GM12878 (cell line): ENCODE measurements at regions not wholly inside any gene's neighbourhood (a gene's known extent, or its start where the extent isn't known, plus 50 kb on each side); places are given as distances from the start of the nearest gene placed in this dataset.

Source experiments
- ATAC-seq: fragments of 200-7000 bp; cut with Tn5 transposase; 3 replicates; pipeline ENCODE4 v1.9.1; 2020; ENCODE audit warnings: mild to moderate bottlenecking, moderate library complexity
- BruUV-seq: library from RNA; stranded (reverse); fragments of 400-500 nt; replicated peaks from 2 replicates; lab custom pipeline; 2021; lab: Mats Ljungman, UMichigan
- CTCF ChIA-PET: fragments of 300-600 bp; sonication (Branson Sonifier 250); formaldehyde crosslinking; extraction: SDS; loops from one replicate; lab custom pipeline; 2021; ENCODE audit warnings: inconsistent platforms; lab: Yijun Ruan, JAX
- POLR2A ChIA-PET: fragments of 350-600 bp; formaldehyde crosslinking; extraction: SDS; loops from one replicate; lab custom pipeline; 2021; ENCODE audit warnings: inconsistent platforms; lab: Charles Lee
- RAD21 ChIA-PET: fragments of 300-600 bp; sonication (Branson Sonifier 250); formaldehyde crosslinking; loops from one replicate; lab custom pipeline; 2023; ENCODE audit warnings: antibody characterized with exemption; ENCODE audit not compliant: unreplicated experiment; lab: Charles Lee
- SMC1A ChIA-PET: fragments of 300-600 bp; sonication (Branson Sonifier 250); formaldehyde crosslinking; loops from one replicate; lab custom pipeline; 2023; ENCODE audit not compliant: unreplicated experiment, uncharacterized antibody; lab: Charles Lee
- DNase-seq: peaks from one replicate; pipeline ENCODE4 v3.0.0-alpha.2; 2011; ENCODE audit warnings: low read depth, low spot score
- FAIRE-seq: peaks from 3 replicates; lab custom pipeline; 2011; peaks lifted over from hg19 to GRCh38; lab: Jason Lieb, UNC
- H2AFZ ChIP-seq: 2 replicates; pipeline ENCODE4 v1.6.0; 2011; ENCODE audit warnings: low read depth, low read length, control low read depth; ENCODE audit not compliant: control insufficient read depth
- H3K27ac ChIP-seq: 2 replicates; pipeline ENCODE4 v1.5.1; 2011; ENCODE audit warnings: control low read depth; ENCODE audit not compliant: control insufficient read depth, insufficient read depth
- H3K27me3 ChIP-seq, 2 experiments: replicated peaks in 1 of 2; 2 replicates each; pipeline versions ENCODE4 v1.6.0 to v1.6.1; 2011; ENCODE audit warnings: low read length in 1 of 2; ENCODE audit not compliant: control insufficient read depth in 2 of 2, insufficient read depth in 2 of 2
- H3K36me3 ChIP-seq, 2 experiments: 2 replicates each; pipeline ENCODE4 v1.5.1; 2011; ENCODE audit warnings: low read length in 1 of 2; ENCODE audit not compliant: control insufficient read depth in 2 of 2, insufficient read depth in 2 of 2
- H3K4me1 ChIP-seq: 2 replicates; pipeline ENCODE4 v1.6.1; 2011; ENCODE audit warnings: mild to moderate bottlenecking, low read length, moderate library complexity, mixed read lengths; ENCODE audit not compliant: control insufficient read depth, insufficient read depth
- H3K4me2 ChIP-seq: 2 replicates; pipeline ENCODE4 v1.6.0; 2011; ENCODE audit warnings: control low read depth; ENCODE audit not compliant: control insufficient read depth, insufficient read depth
- H3K4me3 ChIP-seq: fragments of 200-600 bp; sonication (generic); 2 replicates; pipeline ENCODE4 v1.5.1; 2016
- H3K79me2 ChIP-seq: 2 replicates; pipeline ENCODE4 v1.6.0; 2011; ENCODE audit warnings: low read length; ENCODE audit not compliant: control insufficient read depth, insufficient read depth
- H3K9ac ChIP-seq: 2 replicates; pipeline ENCODE4 v1.8.0; 2011; ENCODE audit warnings: low read length, control low read depth, mixed read lengths; ENCODE audit not compliant: control insufficient read depth, insufficient read depth
- H3K9me3 ChIP-seq: replicated peaks from 3 replicates; pipeline ENCODE4 v1.5.1; 2011; ENCODE audit warnings: mild to moderate bottlenecking, low read length; ENCODE audit not compliant: control insufficient read depth, insufficient read depth
- H4K20me1 ChIP-seq: 2 replicates; pipeline ENCODE4 v1.6.0; 2011; ENCODE audit not compliant: control insufficient read depth, insufficient read depth
- CBX3 ChIP-seq: fragments of 200-600 bp; sonication (generic); IDR thresholded peaks from 2 replicates; pipeline ENCODE4 v1.6.1; 2016; ENCODE audit warnings: low read depth, borderline replicate concordance
- CBX5 ChIP-seq: sonication (generic); IDR thresholded peaks from 2 replicates; pipeline ENCODE4 v1.6.1; 2016; ENCODE audit warnings: low read depth, moderate library complexity, mild to moderate bottlenecking, inconsistent platforms
- CREB1 ChIP-seq: IDR thresholded peaks from 2 replicates; pipeline ENCODE4 v1.6.1; 2012; ENCODE audit warnings: low read depth, mild to moderate bottlenecking, inconsistent platforms
- EGR1 ChIP-seq, 2 experiments: IDR thresholded peaks; 1 replicate in 1 of 2; 2 replicates in 1 of 2; pipeline ENCODE4 v1.6.1; 2011 to 2012; ENCODE audit warnings: low read depth in 2 of 2, low read length in 2 of 2, borderline replicate concordance in 1 of 2, mild to moderate bottlenecking in 1 of 2, moderate library complexity in 1 of 2
- JUNB ChIP-seq: IDR thresholded peaks from 2 replicates; pipeline ENCODE4 v1.6.1; 2016; ENCODE audit warnings: antibody characterized with exemption, mild to moderate bottlenecking
- KAT2A ChIP-seq: conservative IDR thresholded peaks from 2 replicates; pipeline ENCODE4 v1.6.1; 2011; ENCODE audit warnings: low read depth, low read length; ENCODE audit not compliant: control insufficient read depth
- MEF2B ChIP-seq: fragments of 450-650 bp; IDR thresholded peaks from 2 replicates; pipeline ENCODE4 v1.6.1; 2018; ENCODE audit warnings: mild to moderate bottlenecking, moderate library complexity; ENCODE audit not compliant: partially characterized antibody, poor library complexity, severe bottlenecking
- RAD21 ChIP-seq: IDR thresholded peaks from 2 replicates; pipeline ENCODE4 v1.6.1; 2011; ENCODE audit warnings: mild to moderate bottlenecking, low read depth, low read length, moderate library complexity; ENCODE audit not compliant: insufficient read depth
- SIN3A ChIP-seq: IDR thresholded peaks from 2 replicates; pipeline ENCODE4 v1.6.1; 2012; ENCODE audit warnings: low read depth, low read length, improper control_type of control experiment
- SIX5 ChIP-seq: IDR thresholded peaks from 2 replicates; pipeline ENCODE4 v1.6.1; 2011; ENCODE audit warnings: mild to moderate bottlenecking, low read depth, low read length, moderate library complexity; ENCODE audit not compliant: severe bottlenecking
- SPI1 ChIP-seq: IDR thresholded peaks from 2 replicates; pipeline ENCODE4 v1.6.1; 2011; ENCODE audit warnings: low read depth, mild to moderate bottlenecking, low read length, moderate library complexity, borderline replicate concordance; ENCODE audit not compliant: insufficient read depth
- SREBF1 ChIP-seq: IDR thresholded peaks from 2 replicates; pipeline ENCODE4 v1.6.1; 2012; ENCODE audit warnings: mild to moderate bottlenecking, low read length
- SREBF2 ChIP-seq: IDR thresholded peaks from 2 replicates; pipeline ENCODE4 v1.6.1; 2012; ENCODE audit warnings: mild to moderate bottlenecking, low read length
- TARDBP ChIP-seq: IDR thresholded peaks from 2 replicates; pipeline ENCODE4 v1.6.1; 2016; ENCODE audit warnings: borderline replicate concordance
- ZNF207 ChIP-seq: fragments of 450-650 bp; IDR thresholded peaks from 2 replicates; pipeline ENCODE4 v1.6.1; 2014; ENCODE audit warnings: antibody characterized with exemption, mild to moderate bottlenecking, borderline replicate concordance
- ZNF24 ChIP-seq: fragments of 450-650 bp; IDR thresholded peaks from 2 replicates; pipeline ENCODE4 v1.6.1; 2017; ENCODE audit warnings: antibody characterized with exemption, mild to moderate bottlenecking
- ZNF622 ChIP-seq: fragments of 450-650 bp; IDR thresholded peaks from 2 replicates; pipeline ENCODE4 v1.6.1; 2017; ENCODE audit warnings: mild to moderate bottlenecking, inconsistent platforms
- ZSCAN29 ChIP-seq: fragments of 450-650 bp; IDR thresholded peaks from 2 replicates; pipeline ENCODE4 v1.6.1; 2017; ENCODE audit warnings: mild to moderate bottlenecking, moderate library complexity
- WGBS: methylation state at CpG from one replicate; pipeline ENCODE4 v1.1.6; 2016; ENCODE audit warnings: low lambda C conversion rate; ENCODE audit not compliant: insufficient replicate concordance, insufficient coverage; ENCODE audit errors: missing lambda C conversion rate; 5-methylcytosine and 5-hydroxymethylcytosine counted together
- in situ Hi-C: fragments of 300-500 bp; cut with MboI; formaldehyde crosslinking; loops from 9 replicates; pipeline ENCODE4 v1.14.3; 2018; ENCODE audit warnings: mixed read lengths
- intact Hi-C: fragments of 100-400 bp; cut with micrococcal nuclease; formaldehyde crosslinking; loops from one replicate; pipeline ENCODE4 v1.14.2; 2022; ENCODE audit not compliant: unreplicated experiment
- TF ChIP-seq, protein P1 (sequence below): fragments of 450-650 bp; IDR thresholded peaks from 2 replicates; pipeline ENCODE4 v1.6.1; 2017; ENCODE audit warnings: borderline replicate concordance
- TF ChIP-seq, protein P2 (sequence below): fragments of 450-650 bp; IDR thresholded peaks from 2 replicates; pipeline ENCODE4 v1.6.1; 2016; ENCODE audit warnings: mild to moderate bottlenecking

DNA sequence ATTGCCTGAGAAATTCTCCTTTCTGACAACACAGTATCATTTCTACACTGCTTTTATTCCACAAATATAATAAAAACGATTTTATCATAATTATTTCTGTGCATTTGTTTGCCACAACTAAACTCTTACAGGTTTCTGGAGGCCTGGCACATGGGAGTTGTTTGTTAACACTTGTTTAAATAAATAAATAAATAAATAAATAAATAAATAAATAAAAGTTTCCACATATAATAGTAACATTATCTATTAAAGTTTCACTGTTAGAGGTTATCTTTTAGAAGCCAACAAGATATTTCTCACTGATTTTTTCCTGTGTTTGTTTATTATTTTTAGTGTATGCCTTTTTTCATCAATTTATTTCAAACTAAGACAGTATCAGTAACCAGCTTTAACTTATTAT lies 323.3 kb downstream of the FOXG1 start:
- DNase-seq (no peak), ATAC-seq (no peak), FAIRE-seq (no peak)
- ChIA-PET POLR2A (no interaction called here), RAD21 (no interaction called here), CTCF (no interaction called here), SMC1A (no interaction called here)
- no peak overlapping the region for H3K4me3 ChIP-seq
- no peaks in the 10 kb centered on the region for H4K20me1 ChIP-seq
- no peaks in the 10 kb centered on the region for H3K79me2 ChIP-seq
- H3K36me3 ChIP-seq, result no peaks in the 10 kb centered on the region
- H3K27ac ChIP-seq, result no peak overlapping the region
- no peaks in the 10 kb centered on the region for H3K9me3 ChIP-seq
- BruUV-seq, result no TSS peak
- TF ChIP-seq TARDBP (no peak), JUNB (no peak), SPI1 (no peak), EGR1 (IDR thresholded peaks at IDR 0.05; ENCODE audit: borderline replicate concordance in 1 of 2, low read depth in 2 of 2, low read length in 2 of 2) (no peak), ZNF24 (no peak), CREB1 (no peak)
- TF ChIP-seq, protein P1, sequence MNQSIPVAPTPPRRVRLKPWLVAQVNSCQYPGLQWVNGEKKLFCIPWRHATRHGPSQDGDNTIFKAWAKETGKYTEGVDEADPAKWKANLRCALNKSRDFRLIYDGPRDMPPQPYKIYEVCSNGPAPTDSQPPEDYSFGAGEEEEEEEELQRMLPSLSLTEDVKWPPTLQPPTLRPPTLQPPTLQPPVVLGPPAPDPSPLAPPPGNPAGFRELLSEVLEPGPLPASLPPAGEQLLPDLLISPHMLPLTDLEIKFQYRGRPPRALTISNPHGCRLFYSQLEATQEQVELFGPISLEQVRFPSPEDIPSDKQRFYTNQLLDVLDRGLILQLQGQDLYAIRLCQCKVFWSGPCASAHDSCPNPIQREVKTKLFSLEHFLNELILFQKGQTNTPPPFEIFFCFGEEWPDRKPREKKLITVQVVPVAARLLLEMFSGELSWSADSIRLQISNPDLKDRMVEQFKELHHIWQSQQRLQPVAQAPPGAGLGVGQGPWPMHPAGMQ, result no peak
- in situ Hi-C loops, result no loop called here
- intact Hi-C loops, result no loop called here
- WGBS, result 0% methylated on average over 1 of the region's 1 CpG
- no peak overlapping the region for H3K9ac ChIP-seq
- H3K4me1 ChIP-seq, result no peaks in the 10 kb centered on the region
- H2AFZ ChIP-seq, result no peak overlapping the region
- no peaks in the 10 kb centered on the region for H3K27me3 ChIP-seq
- no peak overlapping the region for H3K4me2 ChIP-seq

DNA sequence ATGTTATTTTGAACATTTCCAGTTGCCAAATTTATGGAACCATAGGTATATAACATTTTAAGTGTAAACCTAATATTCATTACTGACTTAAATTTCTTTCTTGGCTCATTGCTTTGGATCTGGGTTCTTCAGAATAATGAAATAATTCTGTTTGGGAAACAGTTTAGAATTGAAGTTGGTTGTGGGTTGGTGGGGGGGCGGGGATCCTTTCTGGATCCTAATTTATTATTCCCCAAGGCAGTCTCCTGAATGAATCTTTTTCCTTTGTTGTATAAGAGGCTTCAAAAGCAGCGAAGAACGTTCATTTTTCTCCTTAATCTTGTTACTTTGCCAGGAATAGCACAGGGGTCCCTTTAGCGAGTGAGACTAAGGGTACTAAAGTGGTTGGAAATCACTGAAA lies 325.5 kb downstream of the FOXG1 start:
- POLR2A ChIA-PET, result no interaction called here
- TF ChIP-seq, protein P2, sequence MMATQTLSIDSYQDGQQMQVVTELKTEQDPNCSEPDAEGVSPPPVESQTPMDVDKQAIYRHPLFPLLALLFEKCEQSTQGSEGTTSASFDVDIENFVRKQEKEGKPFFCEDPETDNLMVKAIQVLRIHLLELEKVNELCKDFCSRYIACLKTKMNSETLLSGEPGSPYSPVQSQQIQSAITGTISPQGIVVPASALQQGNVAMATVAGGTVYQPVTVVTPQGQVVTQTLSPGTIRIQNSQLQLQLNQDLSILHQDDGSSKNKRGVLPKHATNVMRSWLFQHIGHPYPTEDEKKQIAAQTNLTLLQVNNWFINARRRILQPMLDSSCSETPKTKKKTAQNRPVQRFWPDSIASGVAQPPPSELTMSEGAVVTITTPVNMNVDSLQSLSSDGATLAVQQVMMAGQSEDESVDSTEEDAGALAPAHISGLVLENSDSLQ, result no peak
- TF ChIP-seq ZNF207 (no peak), RAD21 (no peak), SIX5 (no peak), KAT2A (no peak), ZNF622 (no peak), CBX5 (no peak), ZSCAN29 (no peak), JUNB (no peak), CBX3 (no peak), SREBF2 (no peak), SIN3A (no peak), MEF2B (no peak), SREBF1 (no peak)

More for the DNA sequence above, 325.5 kb downstream of the FOXG1 start:
- WGBS, result 31% methylated on average over 4 of the region's 4 CpGs
- no TSS peak for BruUV-seq
- no peaks in the 10 kb centered on the region for H4K20me1 ChIP-seq
- H2AFZ ChIP-seq, result no peak overlapping the region
- no peak for FAIRE-seq
- H3K9ac ChIP-seq, result no peak overlapping the region
- H3K79me2 ChIP-seq, result no peaks in the 10 kb centered on the region
- H3K9me3 ChIP-seq, result no peaks in the 10 kb centered on the region
- H3K4me3 ChIP-seq, result no peak overlapping the region
- DNase-seq, result no peak
- intact Hi-C loops (no loop called here), in situ Hi-C loops (no loop called here)
- CTCF ChIA-PET, result no interaction called here
- H3K4me2 ChIP-seq, result no peak overlapping the region
- H3K36me3 ChIP-seq, result no peaks in the 10 kb centered on the region
- SMC1A ChIA-PET, result no interaction called here
- RAD21 ChIA-PET, result no interaction called here
- ATAC-seq, result no peak
- H3K4me1 ChIP-seq, result no peaks in the 10 kb centered on the region
- no peaks in the 10 kb centered on the region for H3K27me3 ChIP-seq
- no peak overlapping the region for H3K27ac ChIP-seq
